NCI-H2081 (cell line): ENCODE measurements at regions not wholly inside any gene's neighbourhood (a gene's known extent, or its start where the extent isn't known, plus 50 kb on each side); places are given as distances from the start of the nearest gene placed in this dataset.
"Not testable (repeated sequence)": the region's sequence is repeated elsewhere in the genome, so short reads cannot be mapped to it uniquely, and the experiment has no call there.

Experiments
- DNase-seq, 2 experiments: peaks; one replicate each; lab custom pipeline; 2025; lab: John Stamatoyannopoulos, UW

DNA sequence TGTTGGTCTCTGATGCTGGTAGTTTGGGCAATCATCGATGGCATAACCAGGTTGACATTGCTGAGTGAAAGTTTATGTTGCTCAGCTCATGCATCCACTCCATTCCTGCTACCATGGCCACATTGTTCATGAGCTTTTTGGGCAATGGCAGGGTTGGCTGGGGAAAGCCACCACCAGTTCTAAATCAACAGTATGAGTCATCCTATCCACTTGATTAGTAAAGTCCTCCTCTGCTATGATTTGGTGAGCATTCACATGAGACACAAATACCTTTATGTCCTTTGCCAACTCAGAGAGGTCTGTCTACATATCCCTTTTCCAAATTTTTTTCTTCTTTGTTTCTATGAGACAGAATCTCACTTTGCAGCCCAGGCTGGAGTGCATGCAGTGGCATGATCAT is 129.7 kb upstream of the FBN2 start:
- no peak for DNase-seq

DNA sequence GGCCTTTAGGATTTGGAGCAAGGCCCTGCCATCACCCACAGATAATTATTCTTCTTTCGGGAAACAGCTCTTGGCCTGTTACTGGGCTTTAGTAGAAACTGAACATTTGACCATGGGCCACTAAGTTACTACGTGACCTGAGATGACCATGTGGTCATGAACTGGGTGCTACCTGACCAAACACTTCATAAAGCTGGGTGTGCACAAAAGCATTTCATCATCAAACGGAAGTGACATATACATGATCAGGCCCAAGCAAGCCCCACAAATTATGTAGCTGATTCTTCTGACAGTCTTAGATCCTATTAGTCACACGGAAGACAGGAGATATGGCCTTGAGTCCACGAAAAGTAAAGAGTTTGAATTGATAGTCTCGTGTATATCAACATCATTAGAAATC is 130.9 kb upstream of the FBN2 start:
- no peak for DNase-seq

DNA sequence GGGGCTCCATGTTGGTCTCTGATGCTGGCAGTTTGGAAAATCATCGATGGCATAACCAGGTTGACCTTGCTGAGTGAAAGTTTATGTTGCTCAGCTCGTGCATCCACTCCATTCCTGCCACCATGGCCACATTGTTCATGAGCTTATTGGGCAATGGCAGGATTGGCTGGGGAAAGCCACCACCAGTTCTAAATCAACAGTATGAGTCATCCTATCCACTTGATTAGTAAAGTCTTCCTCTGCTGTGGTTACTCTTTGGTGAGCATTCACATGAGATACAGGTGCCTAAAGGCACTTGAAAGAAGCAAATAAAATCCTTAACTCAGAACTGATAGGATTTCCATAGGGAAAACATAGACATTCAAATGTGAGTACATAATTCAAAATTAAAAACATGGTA is 131.8 kb upstream of the FBN2 start:
- no peak for DNase-seq

DNA sequence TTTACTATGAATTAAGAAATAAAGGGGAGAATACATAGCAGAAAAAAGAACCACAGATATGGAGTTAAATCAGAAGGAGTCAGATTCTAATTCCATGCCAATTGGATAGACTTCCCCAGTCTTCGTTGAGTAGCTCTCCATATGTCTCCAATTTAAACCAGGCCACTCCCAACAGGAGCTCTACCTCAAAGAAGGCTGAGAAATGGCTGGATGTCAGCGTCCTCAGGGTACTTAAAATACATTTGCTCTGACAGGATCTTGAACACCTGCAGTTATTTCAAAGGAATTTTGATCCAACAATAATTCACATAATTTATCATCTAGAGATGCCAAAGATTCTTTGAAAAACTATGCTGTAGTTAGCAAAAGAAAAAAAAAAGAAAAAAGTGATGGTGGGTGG is 133.9 kb upstream of the FBN2 start:
- no peak for DNase-seq

DNA sequence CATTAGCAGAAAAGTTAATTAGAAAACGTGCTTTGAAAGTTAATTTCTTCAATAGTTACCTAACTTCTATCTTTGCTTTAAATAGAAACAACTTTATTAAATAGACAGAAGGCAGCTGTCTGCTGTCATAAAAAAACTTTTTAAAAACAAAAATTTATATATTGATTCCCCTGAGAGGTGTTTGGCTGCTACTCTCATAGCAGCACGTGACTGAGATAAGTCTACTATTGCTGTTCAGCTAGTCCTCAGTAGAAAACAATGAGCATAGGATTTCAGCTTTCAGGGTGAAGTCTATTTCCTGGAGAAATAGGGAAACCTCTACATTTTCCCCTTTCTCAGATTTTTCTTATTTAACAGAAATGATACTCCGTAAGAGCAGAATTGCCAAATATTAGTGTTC is 135.0 kb upstream of the FBN2 start:
- no peak for DNase-seq

GRCh38 chr5:128673411-128673957 is 135.4 kb upstream of the FBN2 start:
- DNase-seq, result no peak

- no peak for DNase-seq
These were observed 135.9 kb upstream of the FBN2 start for GRCh38 chr5:128673970-128674369.

GRCh38 chr5:128674837-128675446 is 136.9 kb upstream of the FBN2 start:
- DNase-seq, result peak in 1 of 2 experiments; percentile 28

GRCh38 chr5:128681096-128681495 is 143.1 kb upstream of the FBN2 start:
- DNase-seq, result no peak

GRCh38 chr5:128681764-128682592 is 143.9 kb upstream of the FBN2 start:
- no peak for DNase-seq

DNA sequence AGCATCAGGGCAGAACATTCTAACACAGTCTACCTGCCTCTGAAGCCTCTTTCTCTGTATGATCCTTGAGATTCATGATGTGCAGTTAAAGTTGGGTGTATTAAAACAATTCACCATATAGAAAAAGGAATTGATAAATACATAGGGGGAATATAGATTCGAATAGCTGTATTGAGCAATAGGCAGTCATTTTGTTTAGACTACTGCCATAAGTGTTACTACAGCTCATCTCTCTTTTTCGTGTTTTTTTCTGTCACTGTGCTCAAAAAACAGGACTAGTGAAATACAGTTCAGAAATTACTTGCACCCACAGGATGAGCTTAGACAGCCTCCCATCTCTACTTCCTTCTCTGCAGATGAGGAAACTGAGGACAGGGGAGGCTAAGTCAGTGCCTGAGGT is 144.6 kb upstream of the FBN2 start:
- DNase-seq, result no peak

GRCh38 chr5:128684961-128685360 is 146.9 kb upstream of the FBN2 start:
- no peak for DNase-seq

DNA sequence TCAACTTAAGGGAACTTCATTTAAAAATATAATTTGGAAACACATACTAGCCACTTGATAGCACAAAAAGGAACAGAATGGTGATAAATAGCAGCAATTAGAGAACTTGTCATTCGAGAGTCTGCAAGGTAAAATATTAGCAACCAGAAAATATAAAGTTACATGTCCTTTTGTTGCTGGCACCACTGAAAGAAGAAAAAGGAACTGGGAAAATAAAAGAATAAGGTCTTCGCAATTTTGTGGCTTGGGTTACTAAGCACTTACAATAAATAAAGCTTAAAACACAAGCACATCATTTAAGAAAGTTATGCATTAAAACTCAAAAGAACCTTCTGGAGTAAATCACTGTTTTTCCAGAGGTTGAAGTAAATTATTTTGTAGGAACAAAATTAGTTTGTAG is 149.9 kb upstream of the FBN2 start:
- no peak for DNase-seq

- DNase-seq, result no peak
These were observed 155.7 kb upstream of the FBN2 start for GRCh38 chr5:128693764-128694163.

GRCh38 chr5:128695791-128696530 is 157.9 kb upstream of the FBN2 start:
- no peak for DNase-seq

DNA sequence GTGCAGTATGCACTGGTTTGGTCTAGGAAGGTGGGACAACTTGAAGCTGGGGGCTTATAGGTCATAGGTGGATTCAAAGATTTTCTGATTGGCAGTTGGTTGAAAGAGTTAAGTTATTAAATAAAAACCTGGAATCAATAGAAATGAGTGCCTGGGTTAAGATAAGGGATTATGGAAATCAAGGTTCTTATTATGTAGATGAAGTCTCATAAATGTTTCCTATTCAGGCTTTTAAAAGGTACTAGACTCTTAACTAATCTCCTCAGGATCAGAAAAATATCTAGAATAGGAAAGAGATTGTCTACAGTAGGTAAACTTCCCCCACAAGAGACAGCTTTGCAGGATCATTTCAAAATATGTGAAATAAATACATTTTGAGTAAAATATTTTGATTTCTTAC is 163.3 kb upstream of the FBN2 start:
- no peak for DNase-seq

DNA sequence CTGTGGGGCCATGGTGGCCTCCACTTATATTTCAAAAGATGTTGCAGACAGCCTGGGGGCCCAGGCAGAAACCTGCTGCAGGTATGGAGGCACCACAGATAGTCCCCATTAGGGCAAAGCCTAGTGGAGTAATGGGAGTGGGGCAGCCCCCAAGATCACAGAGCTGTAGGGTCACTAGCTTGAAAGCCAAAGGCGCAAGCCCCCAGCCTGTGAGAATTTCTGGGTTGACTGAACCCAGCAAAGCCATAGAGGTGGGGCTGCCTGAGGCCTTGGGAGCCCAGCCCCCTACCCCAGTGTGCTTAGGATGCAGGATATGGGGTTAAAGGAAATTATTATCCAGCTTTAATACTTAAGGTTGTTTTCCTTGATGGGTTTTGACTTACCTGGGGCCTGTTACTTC is 165.3 kb upstream of the FBN2 start:
- no peak for DNase-seq

- no peak for DNase-seq
These were observed 168.2 kb upstream of the FBN2 start for GRCh38 chr5:128706269-128706668.

- DNase-seq, result no peak
These were observed 170.8 kb upstream of the FBN2 start for GRCh38 chr5:128708841-128709240.

DNA sequence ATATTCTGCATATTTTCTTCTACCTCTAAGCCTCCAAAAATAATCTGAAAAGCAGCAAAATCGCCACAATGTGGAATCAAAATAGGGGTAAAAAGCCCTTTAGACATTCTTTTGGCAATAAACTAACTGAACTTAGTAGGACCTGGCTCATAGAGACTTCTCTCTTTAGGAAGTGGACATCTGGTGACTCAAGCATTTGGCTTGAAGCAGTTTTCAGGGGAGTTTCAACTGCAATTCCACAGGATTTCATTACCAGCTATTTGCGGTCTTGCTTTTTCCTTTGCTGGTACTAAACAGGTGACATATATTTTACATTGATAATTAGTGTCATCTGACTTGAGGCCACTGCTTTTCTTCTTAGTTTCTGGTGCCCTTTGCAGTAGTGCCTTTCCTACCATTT is 173.2 kb upstream of the FBN2 start:
- DNase-seq, result no peak

GRCh38 chr5:128714551-128714950 is 176.5 kb upstream of the FBN2 start:
- no peak for DNase-seq

- no peak for DNase-seq
These were observed 184.5 kb upstream of the FBN2 start for GRCh38 chr5:128722551-128722950.

GRCh38 chr5:128730021-128730420 is 192.0 kb upstream of the FBN2 start:
- DNase-seq, result not testable (repeated sequence)
